GM18858 (cell line): ENCODE measurements at regions not wholly inside any gene's neighbourhood (a gene's known extent, or its start where the extent isn't known, plus 50 kb on each side); places are given as distances from the start of the nearest gene placed in this dataset.
A peak's percentile ranks its signal among the peaks of the same experiment; 100 is the strongest.

ENCODE experiments used
- ATAC-seq: cut with Tn5 transposase; IDR thresholded peaks from one replicate; pipeline ENCODE4 v1.9.1; 2021; ENCODE audit not compliant: unreplicated experiment

DNA sequence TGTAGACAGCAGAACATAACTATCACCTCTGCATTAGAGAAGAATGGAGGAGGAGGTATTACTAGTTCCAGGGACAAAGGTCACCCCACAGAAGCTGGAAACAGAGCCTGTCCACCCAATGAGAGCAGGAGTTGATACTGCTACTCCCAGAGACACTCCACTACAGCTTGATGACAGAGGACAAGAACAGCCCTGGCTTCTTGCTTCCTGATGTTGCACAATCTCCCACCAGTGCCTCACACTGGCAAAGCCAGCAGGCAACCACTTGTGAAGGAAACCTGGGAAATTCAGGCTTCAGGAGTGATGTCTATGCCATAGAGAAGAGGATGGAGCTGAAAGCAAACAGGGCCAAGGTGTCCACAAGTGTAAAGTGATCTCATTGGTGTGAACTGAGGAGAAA is 78.0 kb upstream of the POU1F1 start:
- ATAC-seq, result no peak

DNA sequence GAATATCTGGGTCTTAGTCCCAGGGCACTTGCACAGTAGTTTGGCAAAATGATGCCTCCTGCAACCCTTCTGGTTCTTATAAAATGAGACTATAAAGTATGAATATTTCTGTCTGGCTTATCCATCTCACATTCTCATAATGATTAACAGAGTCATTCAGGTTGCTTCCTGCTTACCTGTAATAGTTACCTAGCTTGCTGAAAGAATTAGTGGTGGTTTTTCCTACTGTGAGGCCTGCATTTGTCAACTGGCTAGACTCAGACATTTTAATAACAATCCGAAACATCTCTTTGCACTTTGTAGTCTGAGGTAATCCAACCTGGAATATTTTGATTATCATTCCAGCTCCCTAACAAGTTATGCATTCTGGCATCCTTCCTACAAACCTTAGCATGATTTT is 75.6 kb upstream of the POU1F1 start:
- ATAC-seq, result no peak

DNA sequence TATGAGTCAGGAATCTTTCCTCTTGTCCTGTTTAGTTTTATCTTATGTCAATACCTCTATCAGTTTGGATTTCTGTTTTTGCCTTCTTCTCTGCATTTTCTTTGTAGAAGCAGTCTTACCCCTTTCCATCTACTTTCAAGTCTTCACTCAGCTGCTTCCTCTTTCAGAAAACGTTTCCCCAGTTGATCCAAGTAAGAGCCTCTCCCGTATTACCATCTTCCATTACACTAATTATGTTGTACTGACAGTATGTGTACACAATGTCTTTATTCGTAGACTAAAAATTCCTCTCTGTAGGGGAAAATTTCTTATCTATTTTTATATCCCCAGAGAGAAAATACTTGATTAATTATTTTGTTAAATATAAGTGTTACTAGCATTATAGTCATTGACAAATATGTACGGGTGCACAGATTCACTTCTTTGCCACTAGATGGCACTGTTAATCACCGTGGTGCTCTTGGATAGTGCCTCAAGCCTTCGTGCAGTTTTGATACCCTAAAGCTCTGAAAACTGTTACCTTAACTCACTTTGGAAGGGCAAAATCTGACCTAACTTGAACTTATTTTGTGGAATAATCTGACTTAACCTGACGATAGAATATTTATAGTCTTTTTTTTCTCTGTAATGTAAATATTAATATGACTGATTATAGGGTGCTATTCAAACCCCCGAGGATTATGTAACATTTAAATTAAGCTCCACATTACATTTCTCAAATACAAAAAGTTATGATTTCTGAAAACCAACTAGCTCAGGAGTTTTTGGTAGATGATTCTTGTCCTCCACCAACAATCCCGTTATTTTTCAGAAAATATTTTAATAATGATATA is 74.2 kb upstream of the POU1F1 start:
- peak; percentile 99 for ATAC-seq

DNA sequence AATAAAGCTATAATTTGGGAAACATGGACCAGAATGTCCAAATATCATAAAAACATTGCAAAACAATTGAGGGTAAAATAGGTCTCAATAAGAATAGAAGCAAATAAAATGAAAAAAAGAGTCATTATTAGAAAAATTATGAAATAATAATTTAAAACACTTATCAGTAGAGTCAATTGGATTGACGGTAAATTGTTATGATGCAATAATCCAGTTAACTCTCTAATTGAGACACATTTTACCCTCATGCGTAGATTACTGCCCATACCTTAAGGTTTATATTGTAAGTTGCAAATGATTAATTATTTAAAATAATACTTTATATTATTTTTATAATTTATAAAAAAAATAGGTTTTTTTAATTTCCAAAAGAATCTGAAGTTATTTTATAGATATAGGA is 73.4 kb upstream of the POU1F1 start:
- no peak for ATAC-seq

DNA sequence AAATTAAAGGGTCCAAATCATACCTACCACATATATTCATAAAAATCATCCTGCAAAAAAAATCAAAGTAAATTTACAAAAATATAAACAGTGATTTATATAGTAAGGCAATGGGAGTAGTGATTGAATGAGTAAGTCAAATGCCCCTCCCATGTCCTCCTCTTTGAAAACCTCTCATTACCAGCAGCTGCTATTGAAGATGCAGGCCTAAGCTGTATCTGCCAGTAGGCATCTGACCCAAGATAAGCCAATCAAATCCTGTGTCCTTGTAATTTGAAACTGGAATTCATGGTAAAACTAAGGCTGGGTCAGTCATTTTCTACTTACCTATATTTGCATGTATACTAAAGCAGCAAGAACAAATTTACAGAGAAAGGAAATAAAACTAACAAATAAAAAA is 60.4 kb upstream of the POU1F1 start:
- no peak for ATAC-seq

- no peak for ATAC-seq
Measured at GRCh38 chr3:87335931-87336330, 59.5 kb upstream of the POU1F1 start.

- ATAC-seq, result no peak
Measured at GRCh38 chr3:87333393-87333892, 57.1 kb upstream of the POU1F1 start.

DNA sequence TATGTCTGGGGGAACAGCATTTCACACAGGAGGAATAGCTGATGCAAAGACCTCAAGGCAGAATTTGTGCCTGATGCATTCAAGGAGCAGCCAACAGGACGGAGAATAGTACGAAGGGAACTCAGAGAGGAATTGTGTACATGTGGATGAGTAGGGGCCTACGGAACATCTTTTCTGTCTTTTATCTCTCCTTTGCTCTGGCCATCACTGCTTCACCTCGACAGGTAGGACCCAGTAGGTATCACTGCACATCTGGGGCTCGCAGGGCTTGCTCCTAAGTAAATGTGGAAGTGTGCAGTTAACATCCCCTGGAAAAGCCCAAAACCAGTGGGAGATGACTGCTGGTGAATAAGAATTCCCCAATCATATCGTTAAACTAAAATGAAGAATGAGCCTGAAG is 56.4 kb upstream of the POU1F1 start:
- ATAC-seq, result no peak

DNA sequence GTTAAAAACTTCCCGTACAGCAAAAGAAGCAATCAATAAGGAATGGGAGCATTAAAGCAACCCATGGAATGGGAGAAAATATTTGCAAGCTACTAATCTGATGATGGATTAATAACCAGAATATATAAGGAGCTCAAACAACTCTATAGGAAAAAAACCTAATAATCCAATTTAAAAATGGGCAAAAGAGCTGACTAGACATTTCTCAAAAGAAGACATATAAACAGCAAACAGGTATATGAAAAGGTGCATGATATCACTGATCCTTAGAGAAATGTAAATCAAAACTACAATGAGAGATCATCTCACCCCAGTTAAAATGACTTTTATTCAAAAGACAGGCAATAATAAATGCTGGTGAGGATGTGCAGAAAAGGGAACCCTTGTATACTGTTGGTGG is 52.7 kb upstream of the POU1F1 start:
- no peak for ATAC-seq
